Hematopoietic multipotent progenitor cell (in vitro differentiated cells): ENCODE measurements at regions not wholly inside any gene's neighbourhood (a gene's known extent, or its start where the extent isn't known, plus 50 kb on each side); places are given as distances from the start of the nearest gene placed in this dataset.
"Not testable (repeated sequence)": the region's sequence is repeated elsewhere in the genome, so short reads cannot be mapped to it uniquely, and the experiment has no call there.

Source experiments
- DNase-seq, 3 donors: peaks; one replicate each; pipeline ENCODE4 v3.0.0-alpha.2; 2011 to 2015; ENCODE audit warnings: low read depth in 2 of 3, low spot score in 2 of 3

GRCh38 chr3:166688665-166689064 is 691.4 kb downstream of the ZBBX start:
- DNase-seq, result no peak

- no peak for DNase-seq
These were observed 694.9 kb downstream of the ZBBX start for GRCh38 chr3:166685246-166685645.

GRCh38 chr3:166684077-166684476 is 696.0 kb downstream of the ZBBX start:
- not testable (repeated sequence) for DNase-seq

DNA sequence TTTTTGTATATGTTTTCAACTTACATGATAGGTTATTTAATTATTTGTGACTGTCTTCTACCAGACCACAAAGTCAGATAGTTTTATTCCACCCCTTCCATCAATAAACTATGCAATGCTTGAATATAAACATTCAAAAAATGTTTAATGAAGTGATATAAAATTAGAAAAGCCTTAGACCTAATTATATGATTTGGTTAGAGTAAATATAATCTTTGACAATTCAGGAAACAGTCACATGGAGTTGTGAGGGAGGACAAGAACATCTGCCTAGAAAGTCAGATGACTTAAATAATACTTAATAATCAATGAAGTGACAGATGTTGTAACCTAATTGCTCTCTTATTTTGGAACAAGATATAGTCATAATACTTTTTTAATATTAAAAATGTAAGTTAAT is 710.3 kb downstream of the ZBBX start:
- no peak for DNase-seq

DNA sequence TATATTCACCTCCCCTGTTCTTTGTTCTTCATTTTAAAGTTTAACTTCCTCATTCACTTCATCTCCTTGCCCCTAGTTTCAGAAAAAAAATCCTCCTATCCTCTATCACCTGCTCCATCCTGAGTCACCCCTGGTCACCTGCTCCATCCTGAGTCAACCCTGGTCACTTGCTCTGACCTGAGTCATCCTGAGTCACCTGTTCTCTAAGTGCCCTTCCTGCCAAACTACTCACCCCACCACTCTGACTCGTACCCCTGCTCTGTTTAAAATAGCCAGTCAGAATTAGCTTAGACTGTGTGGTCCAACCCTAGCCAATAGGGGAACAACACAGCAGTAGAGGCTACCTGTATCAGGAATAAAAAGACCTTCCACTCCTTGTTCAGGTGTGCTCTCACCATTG is 716.9 kb downstream of the ZBBX start:
- no peak for DNase-seq

DNA sequence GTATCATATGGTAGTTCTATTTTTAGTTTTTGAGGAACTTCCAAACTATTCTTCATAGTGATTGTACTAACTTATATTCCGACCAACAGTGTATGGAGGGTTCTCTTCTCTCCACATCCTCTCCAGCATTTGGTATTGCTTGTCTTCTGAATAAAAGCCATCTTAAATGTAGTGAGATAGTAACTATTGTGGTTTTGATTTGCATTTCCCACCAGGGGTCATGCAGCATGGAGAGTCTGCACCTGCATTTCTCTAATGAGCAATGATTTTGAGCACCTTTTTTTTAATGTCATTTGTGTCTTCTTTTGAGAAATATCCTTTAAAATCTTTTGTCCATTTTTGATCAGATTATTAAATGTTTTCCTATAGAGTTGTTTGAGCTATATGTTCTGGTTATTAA is 718.5 kb downstream of the ZBBX start:
- no peak for DNase-seq

GRCh38 chr3:166660962-166661361 is 719.1 kb downstream of the ZBBX start:
- DNase-seq, result no peak

DNA sequence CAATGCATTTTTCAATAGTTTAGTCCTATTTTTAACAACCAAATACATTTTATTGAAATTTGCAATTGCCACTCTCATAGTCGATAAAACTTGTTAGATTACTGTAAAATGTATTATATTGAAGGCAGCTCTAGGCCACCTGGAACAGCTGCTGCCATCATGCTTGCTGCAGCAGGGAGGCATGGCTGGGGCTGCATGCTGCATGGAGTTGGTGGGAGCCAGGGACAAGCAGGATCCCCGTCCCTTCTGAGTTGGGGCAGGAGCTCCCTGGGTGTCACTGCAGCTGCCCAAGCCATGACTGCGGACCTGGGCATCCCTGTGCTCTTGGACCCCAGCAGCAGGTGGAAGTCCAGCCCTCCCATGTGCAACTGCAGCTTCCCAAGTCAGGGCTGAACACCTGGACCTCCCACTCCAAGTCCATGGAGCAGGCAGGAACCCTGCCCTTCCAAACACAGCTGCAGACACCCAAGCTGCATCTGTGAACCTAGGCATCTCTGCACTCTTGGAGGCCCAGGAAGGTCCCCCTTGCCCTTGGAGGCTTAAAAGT is 742.0 kb downstream of the ZBBX start:
- no peak for DNase-seq

DNA sequence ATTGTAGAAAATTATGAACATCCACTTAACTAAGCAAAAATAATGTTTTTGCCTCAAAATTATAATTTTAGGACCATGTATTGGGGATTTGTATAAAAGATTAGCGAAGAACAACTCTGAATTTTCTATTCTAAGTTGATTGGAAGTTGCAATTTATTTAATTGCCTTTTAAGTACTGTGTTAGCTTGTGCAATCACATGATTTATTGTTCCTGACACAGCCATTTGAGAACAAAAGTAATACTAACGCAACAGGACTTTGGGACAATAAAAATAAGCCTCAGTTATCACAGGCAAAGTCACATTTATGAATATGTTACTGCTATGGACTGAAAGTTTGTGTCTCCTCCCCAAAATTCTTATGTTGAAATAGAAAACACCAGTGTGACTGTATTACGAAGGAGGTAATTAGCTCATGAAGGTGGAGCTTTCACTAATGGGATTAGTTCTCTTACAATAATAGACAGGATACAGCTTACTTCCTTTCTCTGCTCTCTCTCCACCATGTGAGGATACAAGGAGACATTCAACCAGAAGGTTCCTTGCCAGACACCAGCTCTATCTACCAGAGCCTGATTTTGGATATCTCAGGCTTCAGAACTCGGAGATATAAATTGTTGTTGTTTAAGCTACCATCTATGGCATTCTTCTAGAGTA is 745.9 kb downstream of the ZBBX start:
- DNase-seq, result no peak

- no peak for DNase-seq
These were observed 749.9 kb downstream of the ZBBX start for GRCh38 chr3:166630190-166630589.

- DNase-seq, result no peak
These were observed 766.7 kb downstream of the ZBBX start for GRCh38 chr3:166613365-166613764.

- not testable (repeated sequence) for DNase-seq
These were observed 767.3 kb downstream of the ZBBX start for GRCh38 chr3:166612761-166613160.

GRCh38 chr3:166607933-166608521 is 770.8 kb upstream of the BCHE start:
- no peak for DNase-seq

- DNase-seq, result no peak
These were observed 769.8 kb upstream of the BCHE start for GRCh38 chr3:166606988-166607387.

GRCh38 chr3:166593776-166594175 is 756.6 kb upstream of the BCHE start:
- no peak for DNase-seq

- DNase-seq, result no peak
These were observed 745.0 kb upstream of the BCHE start for GRCh38 chr3:166582236-166582635.

DNA sequence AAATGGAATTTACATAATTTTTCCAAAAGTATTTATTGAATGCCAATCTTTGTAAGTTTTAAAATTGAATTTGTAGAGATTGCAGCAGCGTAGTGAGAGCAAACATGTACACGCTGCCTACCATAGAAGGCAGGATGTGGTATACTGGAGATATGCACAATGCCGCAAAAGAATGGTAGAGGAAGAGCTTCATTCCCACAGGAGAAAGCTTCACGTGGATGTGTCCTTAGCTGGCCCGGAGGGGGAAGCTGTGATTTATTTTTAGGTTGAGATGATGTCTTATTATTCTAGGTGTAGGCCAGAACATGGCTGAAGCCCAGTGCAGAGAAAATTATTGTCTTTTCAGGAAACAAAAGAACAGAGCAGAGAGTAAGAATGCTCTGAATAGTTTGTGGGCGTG is 743.3 kb upstream of the BCHE start:
- no peak for DNase-seq

GRCh38 chr3:166575161-166575560 is 737.9 kb upstream of the BCHE start:
- DNase-seq, result no peak

DNA sequence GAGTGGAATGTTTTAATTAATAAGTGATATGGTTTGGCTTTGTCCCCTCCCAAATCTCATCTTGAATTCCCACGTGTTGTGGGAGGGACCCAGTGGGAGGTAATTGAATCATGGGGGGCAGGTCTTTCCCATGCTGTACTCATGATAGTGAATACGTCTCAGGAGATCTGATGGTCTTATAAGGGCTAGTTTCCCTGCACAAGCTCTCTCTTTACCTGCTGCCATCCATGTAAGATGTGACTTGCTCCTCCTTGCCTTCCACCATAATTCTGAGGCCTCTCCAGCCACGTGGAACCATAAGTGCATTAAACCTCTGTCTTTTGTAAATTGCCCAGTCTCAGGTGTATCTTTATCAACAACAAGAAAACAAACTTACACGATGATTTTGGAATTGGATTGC is 734.5 kb upstream of the BCHE start:
- DNase-seq, result not testable (repeated sequence)

- no peak for DNase-seq
These were observed 732.9 kb upstream of the BCHE start for GRCh38 chr3:166570102-166570501.

GRCh38 chr3:166569589-166569988 is 732.4 kb upstream of the BCHE start:
- DNase-seq, result no peak

GRCh38 chr3:166560253-166560652 is 723.0 kb upstream of the BCHE start:
- DNase-seq, result no peak

DNA sequence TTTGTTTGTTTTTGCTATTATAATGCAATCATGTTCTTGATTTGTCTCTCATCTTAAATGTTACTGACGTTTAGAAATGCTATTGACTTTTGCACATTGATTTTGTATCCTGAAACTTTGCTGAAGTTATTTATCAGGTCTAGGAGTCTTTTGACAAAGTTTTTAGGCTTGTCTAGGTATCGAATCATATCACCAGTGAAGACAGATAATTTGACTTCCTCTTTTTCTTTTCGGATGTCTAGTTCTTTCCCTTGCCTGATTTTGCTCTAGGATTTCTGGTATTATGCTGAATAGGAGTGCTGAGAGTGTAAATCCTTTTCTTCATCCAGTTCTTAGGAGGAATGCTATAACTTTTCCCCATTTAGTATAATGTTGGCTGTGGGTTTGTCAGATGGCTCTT is 719.7 kb upstream of the BCHE start:
- DNase-seq, result no peak
